ENCODE measurements at regions not wholly inside any gene's neighbourhood (a gene's known extent, or its start where the extent isn't known, plus 50 kb on each side); places are given as distances from the start of the nearest gene placed in this dataset.

DNA sequence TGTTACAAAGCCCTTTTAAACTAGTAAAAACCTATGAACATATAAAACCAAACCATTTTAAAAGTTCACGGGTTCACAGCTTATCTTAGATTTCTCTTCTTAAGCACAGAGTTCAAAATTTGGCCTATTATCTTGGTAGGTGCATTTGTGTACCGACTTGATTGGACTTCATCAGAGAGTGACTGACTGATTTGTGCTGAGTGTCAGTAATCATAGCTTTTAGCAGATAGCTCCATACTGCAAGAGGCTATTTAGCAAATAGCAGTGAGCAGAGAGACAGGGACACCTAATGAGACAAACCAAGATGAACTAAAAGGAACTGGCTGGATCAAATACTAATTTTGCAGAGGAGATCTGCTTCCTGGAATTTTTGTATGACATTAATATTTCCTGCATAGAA lies 274.5 kb downstream of the PRR16 start:
- Histone ChIP-seq H3K4me3 (no peak overlapping the region), H3K36me3 (no peaks in the 10 kb centered on the region), H3K27ac (no peak overlapping the region), H3K27me3 (no peaks in the 10 kb centered on the region), H3K9me3 (no peaks in the 10 kb centered on the region), H3K4me1 (no peaks in the 10 kb centered on the region)
- TF ChIP-seq, protein P1, sequence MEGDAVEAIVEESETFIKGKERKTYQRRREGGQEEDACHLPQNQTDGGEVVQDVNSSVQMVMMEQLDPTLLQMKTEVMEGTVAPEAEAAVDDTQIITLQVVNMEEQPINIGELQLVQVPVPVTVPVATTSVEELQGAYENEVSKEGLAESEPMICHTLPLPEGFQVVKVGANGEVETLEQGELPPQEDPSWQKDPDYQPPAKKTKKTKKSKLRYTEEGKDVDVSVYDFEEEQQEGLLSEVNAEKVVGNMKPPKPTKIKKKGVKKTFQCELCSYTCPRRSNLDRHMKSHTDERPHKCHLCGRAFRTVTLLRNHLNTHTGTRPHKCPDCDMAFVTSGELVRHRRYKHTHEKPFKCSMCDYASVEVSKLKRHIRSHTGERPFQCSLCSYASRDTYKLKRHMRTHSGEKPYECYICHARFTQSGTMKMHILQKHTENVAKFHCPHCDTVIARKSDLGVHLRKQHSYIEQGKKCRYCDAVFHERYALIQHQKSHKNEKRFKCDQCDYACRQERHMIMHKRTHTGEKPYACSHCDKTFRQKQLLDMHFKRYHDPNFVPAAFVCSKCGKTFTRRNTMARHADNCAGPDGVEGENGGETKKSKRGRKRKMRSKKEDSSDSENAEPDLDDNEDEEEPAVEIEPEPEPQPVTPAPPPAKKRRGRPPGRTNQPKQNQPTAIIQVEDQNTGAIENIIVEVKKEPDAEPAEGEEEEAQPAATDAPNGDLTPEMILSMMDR (IDR thresholded peaks at IDR 0.05): no peak
- intact Hi-C loops (cut with DNase I; ENCODE audit: low total_unique reads): no loop called here
- DNase-seq: no peak

DNA sequence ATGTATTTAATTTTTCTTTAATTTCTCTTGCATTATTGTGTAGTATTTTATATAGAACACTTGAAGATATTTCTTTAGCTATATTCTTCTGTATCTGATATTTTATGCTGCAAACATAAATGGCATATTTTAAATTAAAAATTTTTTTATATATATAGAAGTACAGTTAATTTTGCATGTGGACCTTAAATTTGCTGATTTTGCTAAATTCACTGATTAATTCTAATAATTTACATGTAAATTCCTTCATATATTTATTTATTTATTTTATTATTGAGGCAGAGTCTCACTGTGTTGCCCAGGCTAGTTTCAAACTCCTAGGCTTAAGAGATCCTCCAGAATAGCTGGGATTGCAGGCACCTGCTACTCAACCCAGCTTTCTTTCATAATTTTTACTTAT lies 276.9 kb downstream of the PRR16 start:
- intact Hi-C loops (cut with DNase I; ENCODE audit: low total_unique reads): no loop called here
- no peak for DNase-seq
- H3K36me3 ChIP-seq: no peaks in the 10 kb centered on the region
- H3K4me1 ChIP-seq: no peaks in the 10 kb centered on the region
- H3K27ac ChIP-seq: no peak overlapping the region
- no peak overlapping the region for H3K4me3 ChIP-seq
- TF ChIP-seq, protein P1 (IDR thresholded peaks at IDR 0.05): no peak
- H3K27me3 ChIP-seq: no peaks in the 10 kb centered on the region
- H3K9me3 ChIP-seq: no peaks in the 10 kb centered on the region

DNA sequence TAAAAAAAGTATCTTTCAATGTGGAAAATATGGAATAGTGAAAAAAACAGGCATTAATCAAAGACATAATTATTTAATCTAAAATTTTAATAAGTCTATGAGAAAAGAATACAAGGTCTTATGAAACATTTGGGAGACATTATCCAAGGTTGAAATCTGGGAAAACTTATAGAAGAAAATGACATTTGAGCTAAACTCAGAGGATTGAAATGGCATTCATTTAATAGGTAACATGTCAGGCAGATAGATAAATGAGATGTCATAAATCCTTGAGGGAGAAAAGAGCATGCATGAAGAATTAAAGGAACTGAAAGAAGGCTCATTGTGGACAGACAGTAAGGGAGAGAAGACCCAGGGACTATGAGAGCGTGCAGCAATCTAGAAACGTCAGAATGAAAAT lies 284.4 kb downstream of the PRR16 start:
- Histone ChIP-seq H3K9me3 (no peaks in the 10 kb centered on the region), H3K4me3 (no peak overlapping the region), H3K27me3 (no peaks in the 10 kb centered on the region), H3K4me1 (no peaks in the 10 kb centered on the region), H3K36me3 (no peaks in the 10 kb centered on the region), H3K27ac (no peak overlapping the region)
- DNase-seq: no peak
- intact Hi-C loops (cut with DNase I; ENCODE audit: low total_unique reads): no loop called here
- TF ChIP-seq, protein P1 (IDR thresholded peaks at IDR 0.05): no peak

DNA sequence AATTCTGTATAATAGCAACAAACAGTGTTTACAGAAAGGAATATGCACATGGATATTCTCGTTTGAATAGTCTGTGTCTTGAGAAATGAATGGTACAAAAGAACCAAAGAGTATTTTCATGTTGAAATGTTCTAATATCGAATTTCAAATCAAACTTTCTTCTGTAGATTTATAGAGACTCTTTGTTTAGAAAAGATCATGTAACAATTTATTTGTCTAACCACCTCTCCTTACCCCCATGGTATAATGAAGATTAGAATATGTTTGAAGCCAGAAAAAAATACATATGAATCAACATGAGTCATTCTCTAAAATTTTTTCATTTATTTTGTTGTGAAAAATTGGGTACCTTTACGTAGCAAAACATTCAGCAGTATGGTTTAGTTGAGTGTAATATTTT lies 285.6 kb downstream of the PRR16 start:
- DNase-seq: no peak
- intact Hi-C loops (cut with DNase I; ENCODE audit: low total_unique reads): no loop called here
- TF ChIP-seq, protein P1 (IDR thresholded peaks at IDR 0.05): no peak
- Histone ChIP-seq H3K27ac (no peak overlapping the region), H3K36me3 (no peaks in the 10 kb centered on the region), H3K4me1 (no peaks in the 10 kb centered on the region), H3K27me3 (no peaks in the 10 kb centered on the region), H3K4me3 (no peak overlapping the region), H3K9me3 (no peaks in the 10 kb centered on the region)

DNA sequence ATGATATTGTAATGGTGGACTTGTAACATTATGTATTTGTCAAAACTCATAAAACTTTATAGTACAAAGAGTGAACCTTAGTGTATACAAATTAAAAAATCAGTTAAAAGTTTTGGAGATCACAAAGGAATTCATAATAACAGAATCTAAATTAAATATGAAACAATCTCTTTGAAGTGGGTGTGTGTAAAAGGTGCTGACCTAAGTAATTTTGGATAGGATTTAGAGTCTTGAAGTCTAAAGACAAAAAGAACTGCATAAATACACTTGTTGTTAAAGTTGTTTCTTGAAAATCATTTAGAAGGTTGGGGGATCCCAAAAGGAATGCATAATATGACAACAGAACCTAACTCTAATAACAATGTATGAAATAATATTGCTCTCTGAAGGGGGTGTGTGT lies 295.5 kb downstream of the PRR16 start:
- intact Hi-C loops (cut with DNase I; ENCODE audit: low total_unique reads): no loop called here
- no peaks in the 10 kb centered on the region for H3K27me3 ChIP-seq
- H3K4me3 ChIP-seq: no peak overlapping the region
- H3K27ac ChIP-seq: no peak overlapping the region
- DNase-seq: no peak
- TF ChIP-seq, protein P1 (IDR thresholded peaks at IDR 0.05): no peak
- peaks cover 0 to 10% (median 5%) of the 10 kb centered on the region in 3 donors for H3K9me3 ChIP-seq
- H3K4me1 ChIP-seq: no peaks in the 10 kb centered on the region
- H3K36me3 ChIP-seq: no peaks in the 10 kb centered on the region

DNA sequence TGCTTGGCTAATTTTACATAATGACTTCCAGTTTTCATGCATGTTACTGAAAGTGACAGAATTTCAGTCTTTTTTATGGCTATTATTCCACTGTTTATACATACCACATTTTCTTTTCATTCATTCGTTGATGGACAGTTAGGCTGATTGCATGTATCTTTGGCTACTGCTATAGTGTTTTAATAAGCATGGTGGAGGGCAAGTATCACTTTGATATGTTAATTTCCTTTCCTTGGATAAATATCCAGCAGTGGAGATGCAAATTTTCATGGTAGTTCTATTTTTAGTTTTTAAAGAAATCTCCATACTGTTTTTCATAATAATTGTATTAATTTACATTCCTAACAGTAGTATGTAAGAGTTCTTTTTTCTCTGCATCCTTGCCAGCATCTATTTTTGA lies 297.9 kb downstream of the PRR16 start:
- TF ChIP-seq, protein P1 (IDR thresholded peaks at IDR 0.05): no peak
- no peaks in the 10 kb centered on the region for H3K27me3 ChIP-seq

More for the DNA sequence above, 297.9 kb downstream of the PRR16 start:
- Histone ChIP-seq H3K9me3 (no peaks in the 10 kb centered on the region), H3K4me3 (no peak overlapping the region), H3K36me3 (no peaks in the 10 kb centered on the region), H3K27ac (no peak overlapping the region), H3K4me1 (peaks cover 0 to 13% (median 0%) of the 10 kb centered on the region in 4 donors)
- DNase-seq: no peak
- intact Hi-C loops (cut with DNase I; ENCODE audit: low total_unique reads): no loop called here
